OCI-LY7 (cell line): ENCODE measurements at regions not wholly inside any gene's neighbourhood (a gene's known extent, or its start where the extent isn't known, plus 50 kb on each side); places are given as distances from the start of the nearest gene placed in this dataset.

Source experiments
- BruUV-seq: library from RNA; stranded (reverse); fragments of 400-500 nt; replicated peaks from 2 replicates; lab custom pipeline; 2021; lab: Mats Ljungman, UMichigan
- CTCF ChIA-PET: fragments of 300-600 bp; sonication (Branson Sonifier 250); formaldehyde crosslinking; loops from one replicate; lab custom pipeline; 2022; ENCODE audit warnings: antibody characterized with exemption; ENCODE audit not compliant: unreplicated experiment; lab: Charles Lee
- POLR2A ChIA-PET: fragments of 300-600 bp; sonication (Branson Sonifier 250); formaldehyde crosslinking; loops from one replicate; lab custom pipeline; 2022; ENCODE audit warnings: antibody characterized with exemption; lab: Charles Lee
- DNase-seq: peaks from one replicate; pipeline ENCODE4 v3.0.0-alpha.2; 2015; ENCODE audit warnings: low spot score
- H2AFZ ChIP-seq: fragments of 200-600 bp; sonication (generic), shearing (Covaris generic); 2 replicates; pipeline ENCODE4 v1.6.1; 2014; ENCODE audit warnings: mild to moderate bottlenecking, antibody characterized with exemption, low read length, moderate library complexity
- H3K27ac ChIP-seq: fragments of 200-600 bp; sonication (generic); 2 replicates; pipeline ENCODE4 v1.5.1; 2014; ENCODE audit warnings: mixed run types, low read depth, mild to moderate bottlenecking, moderate library complexity, low read length, inconsistent platforms; ENCODE audit not compliant: poor library complexity, severe bottlenecking
- H3K36me3 ChIP-seq: fragments of 200-600 bp; sonication (generic); 2 replicates; pipeline ENCODE4 v1.6.1; 2014; ENCODE audit warnings: mild to moderate bottlenecking, antibody characterized with exemption, low read length, moderate library complexity, mixed read lengths; ENCODE audit not compliant: insufficient read depth
- H3K4me1 ChIP-seq: fragments of 200-600 bp; sonication (generic); 2 replicates; pipeline ENCODE4 v1.5.1; 2014; ENCODE audit warnings: mild to moderate bottlenecking, low read length; ENCODE audit not compliant: insufficient read depth, poor library complexity, severe bottlenecking
- H3K4me2 ChIP-seq: fragments of 200-600 bp; sonication (generic); 2 replicates; pipeline ENCODE4 v1.6.1; 2014; ENCODE audit warnings: mild to moderate bottlenecking, low read length
- H3K4me3 ChIP-seq: fragments of 200-600 bp; sonication (generic); 2 replicates; pipeline ENCODE4 v1.5.1; 2014; ENCODE audit warnings: mild to moderate bottlenecking, low read depth, low read length; ENCODE audit not compliant: poor library complexity, severe bottlenecking
- H3K79me2 ChIP-seq: fragments of 200-600 bp; sonication (generic); 2 replicates; pipeline ENCODE4 v1.6.1; 2016; ENCODE audit warnings: low read depth, mild to moderate bottlenecking, low read length, moderate library complexity, mixed read lengths; ENCODE audit not compliant: insufficient read depth
- H3K9me2 ChIP-seq: fragments of 200-600 bp; sonication (generic); 2 replicates; pipeline ENCODE4 v1.6.1; 2016; ENCODE audit warnings: mild to moderate bottlenecking, low read length, mixed read lengths; ENCODE audit not compliant: insufficient read depth
- H3K9me3 ChIP-seq: fragments of 200-600 bp; sonication (generic); 2 replicates; pipeline ENCODE4 v1.6.1; 2014; ENCODE audit warnings: mild to moderate bottlenecking, mixed run types, low read length, mixed read lengths
- H4K20me1 ChIP-seq: fragments of 200-600 bp; sonication (generic); 2 replicates; pipeline ENCODE4 v1.6.1; 2014; ENCODE audit warnings: mild to moderate bottlenecking, antibody characterized with exemption, low read length, moderate library complexity, mixed read lengths; ENCODE audit not compliant: insufficient read depth
- EZH2phosphoT487 ChIP-seq: fragments of 200-600 bp; sonication (generic); IDR thresholded peaks from 2 replicates; pipeline ENCODE4 v1.6.1; 2018; ENCODE audit warnings: low read depth, borderline replicate concordance, mild to moderate bottlenecking, mixed run types, antibody characterized with exemption, low read length, moderate library complexity, mixed read lengths
- intact Hi-C: fragments of 100-400 bp; cut with micrococcal nuclease; formaldehyde crosslinking; loops from one replicate; pipeline ENCODE4 v1.10.0; 2022; ENCODE audit not compliant: unreplicated experiment
- TF ChIP-seq, protein P1 (sequence below): fragments of 200-600 bp; sonication (generic); conservative IDR thresholded peaks from 2 replicates; pipeline ENCODE4 v1.5.1; 2014; ENCODE audit warnings: mild to moderate bottlenecking, antibody characterized with exemption, low read length, moderate library complexity, mixed read lengths

DNA sequence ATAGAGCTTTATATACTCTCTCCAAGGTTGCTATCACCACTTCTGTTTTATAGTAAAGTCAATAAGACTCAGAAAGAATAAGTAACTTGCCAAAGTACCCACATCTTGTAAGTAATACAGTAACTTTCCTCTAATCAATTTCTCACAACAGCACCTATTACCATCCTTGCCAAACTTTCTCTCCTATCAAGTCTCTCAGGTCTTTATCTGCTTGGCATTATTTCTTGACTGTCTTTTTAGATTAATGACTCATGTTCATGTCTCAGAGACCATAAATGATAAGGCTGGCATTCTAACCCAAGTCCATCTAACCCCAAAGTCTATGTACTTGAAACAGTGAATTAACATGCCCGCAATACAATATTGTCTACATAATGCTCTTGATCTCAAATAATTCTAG is 618.0 kb upstream of the ZEB2 start:
- Histone ChIP-seq H3K79me2 (no peaks in the 10 kb centered on the region), H3K9me2 (no peaks in the 10 kb centered on the region), H3K4me1 (no peaks in the 10 kb centered on the region), H3K36me3 (no peaks in the 10 kb centered on the region), H3K4me3 (no peak overlapping the region), H3K9me3 (no peaks in the 10 kb centered on the region), H3K4me2 (no peak overlapping the region), H2AFZ (no peak overlapping the region), H3K27ac (no peak overlapping the region), H4K20me1 (no peaks in the 10 kb centered on the region)
- no peak for DNase-seq
- intact Hi-C loops: no loop called here
- no TSS peak for BruUV-seq
- TF ChIP-seq, protein P1, sequence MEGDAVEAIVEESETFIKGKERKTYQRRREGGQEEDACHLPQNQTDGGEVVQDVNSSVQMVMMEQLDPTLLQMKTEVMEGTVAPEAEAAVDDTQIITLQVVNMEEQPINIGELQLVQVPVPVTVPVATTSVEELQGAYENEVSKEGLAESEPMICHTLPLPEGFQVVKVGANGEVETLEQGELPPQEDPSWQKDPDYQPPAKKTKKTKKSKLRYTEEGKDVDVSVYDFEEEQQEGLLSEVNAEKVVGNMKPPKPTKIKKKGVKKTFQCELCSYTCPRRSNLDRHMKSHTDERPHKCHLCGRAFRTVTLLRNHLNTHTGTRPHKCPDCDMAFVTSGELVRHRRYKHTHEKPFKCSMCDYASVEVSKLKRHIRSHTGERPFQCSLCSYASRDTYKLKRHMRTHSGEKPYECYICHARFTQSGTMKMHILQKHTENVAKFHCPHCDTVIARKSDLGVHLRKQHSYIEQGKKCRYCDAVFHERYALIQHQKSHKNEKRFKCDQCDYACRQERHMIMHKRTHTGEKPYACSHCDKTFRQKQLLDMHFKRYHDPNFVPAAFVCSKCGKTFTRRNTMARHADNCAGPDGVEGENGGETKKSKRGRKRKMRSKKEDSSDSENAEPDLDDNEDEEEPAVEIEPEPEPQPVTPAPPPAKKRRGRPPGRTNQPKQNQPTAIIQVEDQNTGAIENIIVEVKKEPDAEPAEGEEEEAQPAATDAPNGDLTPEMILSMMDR: no peak
- no peak for TF ChIP-seq EZH2phosphoT487
- CTCF ChIA-PET: no interaction called here
- POLR2A ChIA-PET: no interaction called here

DNA sequence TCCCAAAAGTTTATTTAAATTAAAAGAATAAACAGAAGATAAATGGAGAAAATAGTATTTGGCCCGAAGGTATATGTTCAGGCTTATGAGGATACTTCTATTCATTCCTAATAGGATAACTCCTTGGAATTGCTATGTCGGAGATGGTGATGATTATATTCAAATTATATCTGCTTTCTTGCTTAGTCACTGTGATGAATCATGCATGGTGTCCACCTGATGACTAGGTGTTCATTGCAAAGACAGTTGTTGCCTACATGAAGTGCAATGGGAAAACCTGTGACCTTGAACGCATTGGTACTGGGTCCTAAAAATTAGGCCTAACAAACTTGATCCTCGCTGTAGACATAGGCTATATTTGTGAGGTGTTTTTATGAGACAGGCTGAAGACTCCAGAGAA is 617.3 kb upstream of the ZEB2 start:
- Histone ChIP-seq H3K9me2 (no peaks in the 10 kb centered on the region), H3K79me2 (no peaks in the 10 kb centered on the region), H2AFZ (no peak overlapping the region), H3K27ac (no peak overlapping the region), H3K36me3 (no peaks in the 10 kb centered on the region), H3K4me1 (no peaks in the 10 kb centered on the region), H3K9me3 (no peaks in the 10 kb centered on the region), H3K4me3 (no peak overlapping the region), H4K20me1 (no peaks in the 10 kb centered on the region), H3K4me2 (no peak overlapping the region)
- TF ChIP-seq EZH2phosphoT487: no peak
- TF ChIP-seq, protein P1: no peak
- intact Hi-C loops: no loop called here
- POLR2A ChIA-PET: no interaction called here
- no peak for DNase-seq
- no TSS peak for BruUV-seq
- CTCF ChIA-PET: no interaction called here

DNA sequence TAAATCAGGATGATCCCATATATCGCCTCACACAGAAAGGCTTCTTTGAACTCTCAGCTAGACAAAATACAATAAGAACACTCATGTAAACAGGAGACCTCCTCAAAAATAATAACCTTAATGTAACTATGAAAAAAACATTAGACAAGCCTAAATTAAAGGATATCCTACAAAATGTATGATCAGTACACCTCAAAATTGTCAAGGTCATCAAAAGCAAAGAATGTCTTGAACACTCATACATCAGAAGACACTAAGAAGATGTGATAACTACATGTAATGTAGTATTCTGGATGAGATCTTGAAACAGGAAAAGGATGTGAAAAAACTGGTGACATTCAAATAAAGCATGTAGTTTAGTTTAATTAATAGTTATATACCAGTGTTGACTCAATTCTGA is 616.8 kb upstream of the ZEB2 start:
- CTCF ChIA-PET: no interaction called here
- TF ChIP-seq, protein P1: no peak
- no peak for TF ChIP-seq EZH2phosphoT487
- Histone ChIP-seq H3K4me3 (no peak overlapping the region), H3K9me3 (no peaks in the 10 kb centered on the region), H3K4me2 (no peak overlapping the region), H3K36me3 (no peaks in the 10 kb centered on the region), H3K79me2 (no peaks in the 10 kb centered on the region), H3K4me1 (no peaks in the 10 kb centered on the region), H2AFZ (no peak overlapping the region), H3K27ac (no peak overlapping the region), H3K9me2 (no peaks in the 10 kb centered on the region), H4K20me1 (no peaks in the 10 kb centered on the region)
- POLR2A ChIA-PET: interaction anchor here (0.6 kb wide), 1 partner anchor 28 kb away, joined by 3 read pairs; no protein-coding TSS in a partner anchor
- no TSS peak for BruUV-seq
- intact Hi-C loops: no loop called here
- no peak for DNase-seq
